ENCODE measurements at regions not wholly inside any gene's neighbourhood (a gene's known extent, or its start where the extent isn't known, plus 50 kb on each side); places are given as distances from the start of the nearest gene placed in this dataset.

DNA sequence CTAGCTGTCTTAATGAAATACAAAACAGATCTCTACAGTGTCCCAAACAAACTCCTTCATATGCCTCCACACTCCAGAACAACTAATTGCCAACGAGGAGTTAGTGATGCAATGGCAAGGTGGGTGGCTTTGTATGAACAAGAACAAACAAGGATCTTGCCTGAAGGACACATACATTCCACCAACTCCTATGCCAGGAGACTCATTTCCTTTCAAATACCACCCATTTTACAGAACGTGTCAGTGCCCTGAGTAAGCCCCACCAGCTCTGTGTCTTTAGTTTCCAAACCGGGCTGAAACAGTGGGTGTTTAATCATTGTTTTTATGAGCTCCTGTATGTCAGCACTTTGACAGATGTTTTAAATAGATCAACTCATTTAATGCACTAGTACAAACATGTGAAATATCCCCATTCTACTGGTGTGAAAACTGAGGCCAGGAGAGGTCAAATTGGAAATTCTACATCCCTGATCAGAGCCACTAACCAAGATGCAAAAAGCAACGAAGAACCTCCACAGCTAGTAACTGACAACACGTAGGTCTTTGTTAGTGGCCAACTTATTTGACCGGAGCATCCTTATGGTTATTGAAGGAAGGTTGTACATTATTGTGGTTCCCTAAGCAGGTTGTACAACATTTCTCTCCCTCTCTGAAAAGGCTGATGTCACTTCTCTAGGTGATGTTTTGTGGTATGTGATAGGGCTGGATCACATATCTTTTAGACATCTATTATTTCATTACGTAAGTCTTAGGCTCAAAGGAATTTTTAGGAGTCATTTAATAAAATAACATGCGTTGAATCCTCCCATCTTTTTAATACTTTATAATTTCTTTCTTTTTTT lies 534.9 kb upstream of the TNP1 start:
- TF ChIP-seq CTCF (IDR thresholded peaks at IDR 0.05) (no peak), POLR2A (IDR thresholded peaks at IDR 0.05) (no peak)

Measured in testis (tissue), 2 donors.